GM12878 (cell line): ENCODE measurements at regions not wholly inside any gene's neighbourhood (a gene's known extent, or its start where the extent isn't known, plus 50 kb on each side); places are given as distances from the start of the nearest gene placed in this dataset.
A peak's percentile ranks its signal among the peaks of the same experiment; 100 is the strongest.

Experiments
- ATAC-seq: fragments of 200-7000 bp; cut with Tn5 transposase; 3 replicates; pipeline ENCODE4 v1.9.1; 2020; ENCODE audit warnings: mild to moderate bottlenecking, moderate library complexity
- BruUV-seq: library from RNA; stranded (reverse); fragments of 400-500 nt; replicated peaks from 2 replicates; lab custom pipeline; 2021; lab: Mats Ljungman, UMichigan
- CTCF ChIA-PET: fragments of 300-600 bp; sonication (Branson Sonifier 250); formaldehyde crosslinking; extraction: SDS; loops from one replicate; lab custom pipeline; 2021; ENCODE audit warnings: inconsistent platforms; lab: Yijun Ruan, JAX
- POLR2A ChIA-PET: fragments of 350-600 bp; formaldehyde crosslinking; extraction: SDS; loops from one replicate; lab custom pipeline; 2021; ENCODE audit warnings: inconsistent platforms; lab: Charles Lee
- RAD21 ChIA-PET: fragments of 300-600 bp; sonication (Branson Sonifier 250); formaldehyde crosslinking; loops from one replicate; lab custom pipeline; 2023; ENCODE audit warnings: antibody characterized with exemption; ENCODE audit not compliant: unreplicated experiment; lab: Charles Lee
- SMC1A ChIA-PET: fragments of 300-600 bp; sonication (Branson Sonifier 250); formaldehyde crosslinking; loops from one replicate; lab custom pipeline; 2023; ENCODE audit not compliant: unreplicated experiment, uncharacterized antibody; lab: Charles Lee
- DNase-seq: peaks from one replicate; pipeline ENCODE4 v3.0.0-alpha.2; 2011; ENCODE audit warnings: low read depth, low spot score
- FAIRE-seq: peaks from 3 replicates; lab custom pipeline; 2011; peaks lifted over from hg19 to GRCh38; lab: Jason Lieb, UNC
- H2AFZ ChIP-seq: 2 replicates; pipeline ENCODE4 v1.6.0; 2011; ENCODE audit warnings: low read depth, low read length, control low read depth; ENCODE audit not compliant: control insufficient read depth
- H3K27ac ChIP-seq: 2 replicates; pipeline ENCODE4 v1.5.1; 2011; ENCODE audit warnings: control low read depth; ENCODE audit not compliant: control insufficient read depth, insufficient read depth
- H3K27me3 ChIP-seq, 2 experiments: replicated peaks in 1 of 2; 2 replicates each; pipeline versions ENCODE4 v1.6.0 to v1.6.1; 2011; ENCODE audit warnings: low read length in 1 of 2; ENCODE audit not compliant: control insufficient read depth in 2 of 2, insufficient read depth in 2 of 2
- H3K36me3 ChIP-seq, 2 experiments: 2 replicates each; pipeline ENCODE4 v1.5.1; 2011; ENCODE audit warnings: low read length in 1 of 2; ENCODE audit not compliant: control insufficient read depth in 2 of 2, insufficient read depth in 2 of 2
- H3K4me1 ChIP-seq: 2 replicates; pipeline ENCODE4 v1.6.1; 2011; ENCODE audit warnings: mild to moderate bottlenecking, low read length, moderate library complexity, mixed read lengths; ENCODE audit not compliant: control insufficient read depth, insufficient read depth
- H3K4me2 ChIP-seq: 2 replicates; pipeline ENCODE4 v1.6.0; 2011; ENCODE audit warnings: control low read depth; ENCODE audit not compliant: control insufficient read depth, insufficient read depth
- H3K4me3 ChIP-seq: fragments of 200-600 bp; sonication (generic); 2 replicates; pipeline ENCODE4 v1.5.1; 2016
- H3K79me2 ChIP-seq: 2 replicates; pipeline ENCODE4 v1.6.0; 2011; ENCODE audit warnings: low read length; ENCODE audit not compliant: control insufficient read depth, insufficient read depth
- H3K9ac ChIP-seq: 2 replicates; pipeline ENCODE4 v1.8.0; 2011; ENCODE audit warnings: low read length, control low read depth, mixed read lengths; ENCODE audit not compliant: control insufficient read depth, insufficient read depth
- H3K9me3 ChIP-seq: replicated peaks from 3 replicates; pipeline ENCODE4 v1.5.1; 2011; ENCODE audit warnings: mild to moderate bottlenecking, low read length; ENCODE audit not compliant: control insufficient read depth, insufficient read depth
- H4K20me1 ChIP-seq: 2 replicates; pipeline ENCODE4 v1.6.0; 2011; ENCODE audit not compliant: control insufficient read depth, insufficient read depth
- BCL11A ChIP-seq: IDR thresholded peaks from 2 replicates; pipeline ENCODE4 v1.6.1; 2011; ENCODE audit warnings: low read depth, low read length
- CBFB ChIP-seq: IDR thresholded peaks from 2 replicates; pipeline ENCODE4 v1.6.1; 2016; ENCODE audit warnings: antibody characterized with exemption, low read depth
- NR2C2 ChIP-seq: IDR thresholded peaks from 2 replicates; pipeline ENCODE4 v1.6.1; 2011; ENCODE audit warnings: borderline replicate concordance, low read depth; ENCODE audit not compliant: control insufficient read depth, insufficient read length
- PAX5 ChIP-seq: IDR thresholded peaks from 2 replicates; pipeline ENCODE4 v1.6.1; 2011; ENCODE audit warnings: low read depth, low read length, borderline replicate concordance
- SPI1 ChIP-seq: IDR thresholded peaks from 2 replicates; pipeline ENCODE4 v1.6.1; 2011; ENCODE audit warnings: low read depth, mild to moderate bottlenecking, low read length, moderate library complexity, borderline replicate concordance; ENCODE audit not compliant: insufficient read depth
- TAF1 ChIP-seq: IDR thresholded peaks from 2 replicates; pipeline ENCODE4 v1.6.1; 2011; ENCODE audit warnings: mild to moderate bottlenecking, low read depth, low read length, borderline replicate concordance
- WGBS: methylation state at CpG from one replicate; pipeline ENCODE4 v1.1.6; 2016; ENCODE audit warnings: low lambda C conversion rate; ENCODE audit not compliant: insufficient replicate concordance, insufficient coverage; ENCODE audit errors: missing lambda C conversion rate; 5-methylcytosine and 5-hydroxymethylcytosine counted together
- in situ Hi-C: fragments of 300-500 bp; cut with MboI; formaldehyde crosslinking; loops from 9 replicates; pipeline ENCODE4 v1.14.3; 2018; ENCODE audit warnings: mixed read lengths
- intact Hi-C: fragments of 100-400 bp; cut with micrococcal nuclease; formaldehyde crosslinking; loops from one replicate; pipeline ENCODE4 v1.14.2; 2022; ENCODE audit not compliant: unreplicated experiment
- TF ChIP-seq, protein P1 (sequence below): IDR thresholded peaks from 2 replicates; pipeline ENCODE4 v1.6.1; 2011; ENCODE audit warnings: low read depth, mild to moderate bottlenecking, low read length, moderate library complexity, borderline replicate concordance; ENCODE audit errors: extremely low read depth
- TF ChIP-seq, protein P2 (sequence below): fragments of 450-650 bp; IDR thresholded peaks from 2 replicates; pipeline ENCODE4 v1.6.1; 2017; ENCODE audit warnings: mild to moderate bottlenecking, moderate library complexity

DNA sequence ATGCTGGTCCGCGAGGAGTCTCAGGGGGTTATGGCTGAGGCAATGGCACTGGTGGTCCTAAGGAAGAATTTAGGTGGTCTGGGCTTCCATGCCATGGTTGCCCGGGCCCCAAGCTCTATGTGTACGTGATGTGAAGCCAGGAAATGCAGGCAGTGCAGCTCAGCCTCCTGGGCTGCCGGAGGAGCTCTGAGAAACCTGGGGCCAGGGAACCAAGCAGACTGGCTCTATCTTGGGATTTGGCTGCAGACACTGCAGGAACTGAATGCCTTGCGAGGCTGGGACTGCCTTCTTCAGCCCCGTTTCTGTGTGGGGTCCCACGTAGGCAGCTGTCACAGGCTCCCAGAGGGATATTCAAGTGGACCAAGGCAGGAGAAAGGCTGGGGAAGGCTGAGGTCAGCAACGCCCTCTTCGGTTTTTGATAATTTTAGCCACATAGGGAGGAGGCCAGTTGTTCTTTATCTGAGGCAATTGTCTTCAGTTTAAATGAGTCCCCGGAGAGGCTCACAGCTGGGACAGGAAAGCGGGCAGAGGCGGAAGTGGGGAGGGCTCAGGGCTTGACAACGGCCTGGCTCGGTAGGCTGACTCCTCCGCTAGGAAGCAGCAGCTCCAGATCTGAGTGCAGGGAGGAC lies 77.7 kb downstream of the RHOB start:
- no TSS peak for BruUV-seq
- FAIRE-seq = no peak
- peak overlapping the region; percentile 74 for H2AFZ ChIP-seq

More for the DNA sequence above, 77.7 kb downstream of the RHOB start:
- SMC1A ChIA-PET = interaction anchor here (0.7 to 4.3 kb wide), 21 partner anchors 8 to 127 kb away, joined by 3 to 37 read pairs (median 6); partner anchors contain the start of genes HS1BP3 and RHOB
- 32% methylated on average over 16 of the region's 16 CpGs for WGBS
- H3K4me3 ChIP-seq = no peak overlapping the region
- no peaks in the 10 kb centered on the region for H3K27me3 ChIP-seq
- DNase-seq (no peak), ATAC-seq (peak; percentile 80)
- H3K4me1 ChIP-seq = peaks cover 18% of the 10 kb centered on the region
- no peaks in the 10 kb centered on the region for H4K20me1 ChIP-seq
- H3K4me2 ChIP-seq = peak overlapping the region; percentile 82
- H3K9ac ChIP-seq = peak overlapping the region; percentile 49; the same call in 1 of the 2 replicates
- peak overlapping the region; percentile 64 for H3K27ac ChIP-seq
- H3K36me3 ChIP-seq = no peaks in the 10 kb centered on the region
- CTCF ChIA-PET = interaction anchor here (0.6 to 3.1 kb wide), 18 partner anchors 11 to 118 kb away, joined by 3 to 20 read pairs (median 5); partner anchors contain the start of gene RHOB
- intact Hi-C loops = loop anchor here (2.0 to 5.0 kb wide), 3 partner anchors 54 to 77 kb away; partner anchors contain the start of gene RHOB
- H3K79me2 ChIP-seq = no peaks in the 10 kb centered on the region
- H3K9me3 ChIP-seq = no peaks in the 10 kb centered on the region
- RAD21 ChIA-PET = interaction anchor here (0.6 to 4.0 kb wide), 19 partner anchors 8 to 212 kb away, joined by 3 to 42 read pairs (median 6); partner anchors contain the start of gene RHOB
- POLR2A ChIA-PET = interaction anchor here (0.6 to 4.0 kb wide), 10 partner anchors 15 to 175 kb away, joined by 3 to 16 read pairs (median 4); partner anchors contain the start of gene RHOB
- in situ Hi-C loops = no loop called here
- TF ChIP-seq TAF1 (peak; percentile 20; the same call in 1 of the 2 replicates), CBFB (peak; percentile 6; the same call in 1 of the 2 replicates), SPI1 (peak; percentile 43; the same call in 1 of the 2 replicates), BCL11A (no peak; the same call in 1 of the 2 replicates), NR2C2 (no peak), PAX5 (no peak)
- TF ChIP-seq, protein P1, sequence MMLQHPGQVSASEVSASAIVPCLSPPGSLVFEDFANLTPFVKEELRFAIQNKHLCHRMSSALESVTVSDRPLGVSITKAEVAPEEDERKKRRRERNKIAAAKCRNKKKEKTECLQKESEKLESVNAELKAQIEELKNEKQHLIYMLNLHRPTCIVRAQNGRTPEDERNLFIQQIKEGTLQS = no peak
- TF ChIP-seq, protein P2, sequence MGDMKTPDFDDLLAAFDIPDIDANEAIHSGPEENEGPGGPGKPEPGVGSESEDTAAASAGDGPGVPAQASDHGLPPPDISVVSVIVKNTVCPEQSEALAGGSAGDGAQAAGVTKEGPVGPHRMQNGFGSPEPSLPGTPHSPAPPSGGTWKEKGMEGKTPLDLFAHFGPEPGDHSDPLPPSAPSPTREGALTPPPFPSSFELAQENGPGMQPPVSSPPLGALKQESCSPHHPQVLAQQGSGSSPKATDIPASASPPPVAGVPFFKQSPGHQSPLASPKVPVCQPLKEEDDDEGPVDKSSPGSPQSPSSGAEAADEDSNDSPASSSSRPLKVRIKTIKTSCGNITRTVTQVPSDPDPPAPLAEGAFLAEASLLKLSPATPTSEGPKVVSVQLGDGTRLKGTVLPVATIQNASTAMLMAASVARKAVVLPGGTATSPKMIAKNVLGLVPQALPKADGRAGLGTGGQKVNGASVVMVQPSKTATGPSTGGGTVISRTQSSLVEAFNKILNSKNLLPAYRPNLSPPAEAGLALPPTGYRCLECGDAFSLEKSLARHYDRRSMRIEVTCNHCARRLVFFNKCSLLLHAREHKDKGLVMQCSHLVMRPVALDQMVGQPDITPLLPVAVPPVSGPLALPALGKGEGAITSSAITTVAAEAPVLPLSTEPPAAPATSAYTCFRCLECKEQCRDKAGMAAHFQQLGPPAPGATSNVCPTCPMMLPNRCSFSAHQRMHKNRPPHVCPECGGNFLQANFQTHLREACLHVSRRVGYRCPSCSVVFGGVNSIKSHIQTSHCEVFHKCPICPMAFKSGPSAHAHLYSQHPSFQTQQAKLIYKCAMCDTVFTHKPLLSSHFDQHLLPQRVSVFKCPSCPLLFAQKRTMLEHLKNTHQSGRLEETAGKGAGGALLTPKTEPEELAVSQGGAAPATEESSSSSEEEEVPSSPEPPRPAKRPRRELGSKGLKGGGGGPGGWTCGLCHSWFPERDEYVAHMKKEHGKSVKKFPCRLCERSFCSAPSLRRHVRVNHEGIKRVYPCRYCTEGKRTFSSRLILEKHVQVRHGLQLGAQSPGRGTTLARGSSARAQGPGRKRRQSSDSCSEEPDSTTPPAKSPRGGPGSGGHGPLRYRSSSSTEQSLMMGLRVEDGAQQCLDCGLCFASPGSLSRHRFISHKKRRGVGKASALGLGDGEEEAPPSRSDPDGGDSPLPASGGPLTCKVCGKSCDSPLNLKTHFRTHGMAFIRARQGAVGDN = peak; percentile 53
